ENCODE measurements at regions not wholly inside any gene's neighbourhood (a gene's known extent, or its start where the extent isn't known, plus 50 kb on each side); places are given as distances from the start of the nearest gene placed in this dataset.
A peak's percentile ranks its signal among the peaks of the same experiment; 100 is the strongest.

DNA sequence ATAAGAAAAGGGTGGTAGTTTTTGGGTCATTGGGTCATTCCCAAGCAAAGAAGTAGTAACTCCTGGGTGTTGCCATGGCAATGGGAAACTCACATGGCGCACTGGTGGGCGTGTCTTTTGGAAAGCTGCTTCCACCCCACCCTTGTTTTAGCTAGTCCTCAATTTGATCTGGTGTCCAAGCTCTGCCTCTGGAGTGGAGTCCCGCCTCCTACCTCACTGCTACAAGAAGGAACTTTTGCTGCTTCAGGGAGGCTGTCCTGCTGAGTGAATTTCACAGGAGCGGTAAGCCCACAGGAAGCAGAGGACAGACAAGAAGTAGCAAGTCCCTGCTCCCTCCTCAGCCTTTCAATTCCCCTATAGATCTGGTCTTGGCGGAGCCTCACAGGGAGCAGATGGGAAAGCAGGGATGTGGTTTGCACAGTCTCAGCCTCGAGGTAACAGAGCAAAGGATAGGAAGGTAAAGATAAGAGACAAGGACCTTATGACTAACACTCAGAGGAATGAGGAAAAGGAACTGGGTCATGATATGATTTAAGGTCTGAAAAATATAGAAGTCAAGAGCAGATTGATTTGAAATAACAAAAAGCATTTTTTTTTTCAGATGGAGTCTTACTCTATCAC is 700.3 kb downstream of the TNS3 start:
- in situ Hi-C loops (cut with HindIII; ENCODE audit: low pct_ligation_motif_present, low sequenced_read_pairs) = no loop called here
- DNase-seq = peak; percentile 6
- no peaks in the 10 kb centered on the region for H3K36me3 ChIP-seq (replicated peaks)
- H3K4me3 ChIP-seq (ENCODE audit: low read depth, low read length) = no peak overlapping the region
- TF ChIP-seq, protein P1, sequence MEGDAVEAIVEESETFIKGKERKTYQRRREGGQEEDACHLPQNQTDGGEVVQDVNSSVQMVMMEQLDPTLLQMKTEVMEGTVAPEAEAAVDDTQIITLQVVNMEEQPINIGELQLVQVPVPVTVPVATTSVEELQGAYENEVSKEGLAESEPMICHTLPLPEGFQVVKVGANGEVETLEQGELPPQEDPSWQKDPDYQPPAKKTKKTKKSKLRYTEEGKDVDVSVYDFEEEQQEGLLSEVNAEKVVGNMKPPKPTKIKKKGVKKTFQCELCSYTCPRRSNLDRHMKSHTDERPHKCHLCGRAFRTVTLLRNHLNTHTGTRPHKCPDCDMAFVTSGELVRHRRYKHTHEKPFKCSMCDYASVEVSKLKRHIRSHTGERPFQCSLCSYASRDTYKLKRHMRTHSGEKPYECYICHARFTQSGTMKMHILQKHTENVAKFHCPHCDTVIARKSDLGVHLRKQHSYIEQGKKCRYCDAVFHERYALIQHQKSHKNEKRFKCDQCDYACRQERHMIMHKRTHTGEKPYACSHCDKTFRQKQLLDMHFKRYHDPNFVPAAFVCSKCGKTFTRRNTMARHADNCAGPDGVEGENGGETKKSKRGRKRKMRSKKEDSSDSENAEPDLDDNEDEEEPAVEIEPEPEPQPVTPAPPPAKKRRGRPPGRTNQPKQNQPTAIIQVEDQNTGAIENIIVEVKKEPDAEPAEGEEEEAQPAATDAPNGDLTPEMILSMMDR (IDR thresholded peaks at IDR 0.05; ENCODE audit: low read depth, low read length, missing control alignments) = no peak
- no peak overlapping the region for H3K27ac ChIP-seq
- H3K27me3 ChIP-seq (replicated peaks) = no peaks in the 10 kb centered on the region

DNA sequence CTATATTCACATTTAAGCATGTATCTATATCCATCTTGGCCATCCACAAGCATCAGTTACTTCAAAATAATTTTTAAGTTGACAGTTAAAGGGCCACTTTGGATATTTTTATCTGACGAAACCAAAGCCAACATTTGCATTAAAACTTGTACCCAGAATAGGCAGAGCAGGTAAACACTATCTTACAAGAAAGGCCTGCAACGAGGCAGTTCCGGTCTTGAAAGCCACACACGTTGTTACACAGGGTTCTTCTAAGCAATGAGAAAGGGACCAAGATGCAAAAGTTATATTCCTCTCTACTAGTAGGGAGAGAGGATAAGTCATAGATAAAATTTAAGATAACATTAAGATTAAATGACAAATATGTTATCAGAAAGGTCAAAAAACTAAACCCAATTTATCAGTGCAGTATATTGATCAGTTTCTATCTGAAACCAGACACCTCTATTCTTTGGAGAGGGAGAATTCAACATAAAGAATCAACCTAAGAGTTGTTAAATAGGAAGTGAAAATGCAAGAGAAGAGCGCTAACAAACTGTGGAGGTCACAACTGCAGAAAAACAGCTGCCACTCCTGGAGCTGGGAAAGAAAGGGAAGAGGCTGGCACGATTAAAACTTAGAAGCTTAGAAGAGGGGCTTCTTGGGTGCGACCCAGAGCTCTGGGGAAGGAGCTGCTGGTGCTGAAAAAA is 701.3 kb downstream of the TNS3 start:
- TF ChIP-seq, protein P1 (IDR thresholded peaks at IDR 0.05; ENCODE audit: low read depth, low read length, missing control alignments) = no peak
- DNase-seq = no peak
- H3K27me3 ChIP-seq (replicated peaks) = no peaks in the 10 kb centered on the region
- no peak overlapping the region for H3K27ac ChIP-seq
- no peak overlapping the region for H3K4me3 ChIP-seq (ENCODE audit: low read depth, low read length)
- in situ Hi-C loops (cut with HindIII; ENCODE audit: low pct_ligation_motif_present, low sequenced_read_pairs) = no loop called here
- no peaks in the 10 kb centered on the region for H3K36me3 ChIP-seq (replicated peaks)

DNA sequence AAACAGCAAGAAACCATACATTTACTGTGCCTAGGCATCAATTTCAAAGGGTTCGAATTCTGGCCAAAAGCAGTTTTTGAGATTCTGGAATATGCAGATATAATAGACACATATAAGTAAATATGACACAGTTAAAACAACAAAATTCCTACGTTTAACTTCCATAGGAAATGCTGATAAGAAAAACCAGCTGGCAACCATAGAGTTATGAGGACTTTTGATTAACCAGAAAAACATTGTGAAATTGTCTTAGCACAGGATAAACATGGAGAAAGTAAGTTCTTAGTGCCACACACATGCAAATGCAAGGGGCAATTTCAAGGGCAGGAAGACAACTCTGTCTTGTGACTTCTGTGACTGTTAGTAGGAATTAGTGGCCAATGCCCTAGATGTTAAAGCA is 702.1 kb downstream of the TNS3 start:
- TF ChIP-seq, protein P1 (IDR thresholded peaks at IDR 0.05; ENCODE audit: low read depth, low read length, missing control alignments) = no peak
- Histone ChIP-seq H3K4me3 (ENCODE audit: low read depth, low read length) (no peak overlapping the region), H3K36me3 (replicated peaks) (no peaks in the 10 kb centered on the region), H3K27me3 (replicated peaks) (no peaks in the 10 kb centered on the region), H3K27ac (peak overlapping the region; percentile 12)
- DNase-seq = peak; percentile 22
- in situ Hi-C loops (cut with HindIII; ENCODE audit: low pct_ligation_motif_present, low sequenced_read_pairs) = no loop called here

DNA sequence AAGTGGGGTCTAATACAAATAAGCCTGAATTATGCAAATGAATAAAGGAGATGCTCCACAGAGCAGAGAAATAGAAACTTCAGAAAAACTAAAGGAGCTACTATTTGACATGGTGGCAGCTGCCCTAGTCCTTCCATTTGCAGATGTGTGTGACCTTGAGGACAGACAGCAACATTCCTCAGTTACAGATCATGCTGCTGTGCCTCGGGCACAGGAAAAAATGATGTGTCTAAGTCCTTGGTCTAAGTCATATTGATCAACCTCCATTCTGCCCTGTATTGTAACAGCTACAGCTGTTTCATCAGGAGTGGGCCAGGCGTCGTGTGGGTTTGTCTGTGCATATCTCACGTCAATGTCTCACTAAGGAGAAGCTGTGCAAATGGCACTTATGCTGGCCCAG is 710.4 kb downstream of the TNS3 start:
- TF ChIP-seq, protein P1 (IDR thresholded peaks at IDR 0.05; ENCODE audit: low read depth, low read length, missing control alignments) = no peak
- Histone ChIP-seq H3K4me3 (ENCODE audit: low read depth, low read length) (no peak overlapping the region), H3K36me3 (replicated peaks) (no peaks in the 10 kb centered on the region), H3K27ac (no peak overlapping the region), H3K27me3 (replicated peaks) (no peaks in the 10 kb centered on the region)
- in situ Hi-C loops (cut with HindIII; ENCODE audit: low pct_ligation_motif_present, low sequenced_read_pairs) = no loop called here
- DNase-seq = no peak

DNA sequence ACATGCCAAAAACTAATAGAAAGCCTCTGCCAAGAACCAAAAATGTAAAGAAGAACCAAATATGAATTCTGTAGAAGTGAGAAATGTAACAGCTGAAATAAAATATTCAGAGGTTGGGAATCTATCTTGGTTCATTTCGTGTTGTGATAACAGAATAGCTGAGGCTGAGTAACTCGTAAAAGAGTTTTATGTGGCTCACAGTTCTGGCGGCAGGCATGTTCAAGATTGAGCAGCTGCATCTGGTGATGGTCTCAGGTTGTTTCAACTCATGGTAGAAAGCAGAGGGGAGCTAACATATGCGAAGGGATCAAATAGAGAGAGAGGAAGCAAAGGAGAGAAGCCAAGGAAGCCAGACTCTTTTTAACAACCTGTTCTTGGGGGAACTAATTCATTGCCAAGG is 717.2 kb downstream of the TNS3 start:
- H3K27me3 ChIP-seq (replicated peaks) = no peaks in the 10 kb centered on the region
- H3K4me3 ChIP-seq (ENCODE audit: low read depth, low read length) = no peak overlapping the region
- H3K36me3 ChIP-seq (replicated peaks) = no peaks in the 10 kb centered on the region
- no peak overlapping the region for H3K27ac ChIP-seq
- TF ChIP-seq, protein P1 (IDR thresholded peaks at IDR 0.05; ENCODE audit: low read depth, low read length, missing control alignments) = no peak
- no peak for DNase-seq
- in situ Hi-C loops (cut with HindIII; ENCODE audit: low pct_ligation_motif_present, low sequenced_read_pairs) = no loop called here

Measured in brain microvascular endothelial cell (primary cell).